AG09309 (cell line): ENCODE measurements at regions not wholly inside any gene's neighbourhood (a gene's known extent, or its start where the extent isn't known, plus 50 kb on each side); places are given as distances from the start of the nearest gene placed in this dataset.
A peak's percentile ranks its signal among the peaks of the same experiment; 100 is the strongest.

Source experiments
- DNase-seq: peaks from one replicate; pipeline ENCODE4 v3.0.0-alpha.2; 2010; ENCODE audit warnings: low read depth
- H3K4me3 ChIP-seq: 2 replicates; pipeline ENCODE4 v1.5.1; 2011; ENCODE audit warnings: mild to moderate bottlenecking, low read depth, low read length, moderate library complexity; ENCODE audit not compliant: control insufficient read depth
- TF ChIP-seq, protein P1 (sequence below): IDR thresholded peaks from 2 replicates; pipeline ENCODE4 v1.5.1; 2011; ENCODE audit warnings: mild to moderate bottlenecking, low read depth, low read length, inconsistent platforms; ENCODE audit not compliant: insufficient read depth, control insufficient read depth; ENCODE audit errors: missing control alignments

DNA sequence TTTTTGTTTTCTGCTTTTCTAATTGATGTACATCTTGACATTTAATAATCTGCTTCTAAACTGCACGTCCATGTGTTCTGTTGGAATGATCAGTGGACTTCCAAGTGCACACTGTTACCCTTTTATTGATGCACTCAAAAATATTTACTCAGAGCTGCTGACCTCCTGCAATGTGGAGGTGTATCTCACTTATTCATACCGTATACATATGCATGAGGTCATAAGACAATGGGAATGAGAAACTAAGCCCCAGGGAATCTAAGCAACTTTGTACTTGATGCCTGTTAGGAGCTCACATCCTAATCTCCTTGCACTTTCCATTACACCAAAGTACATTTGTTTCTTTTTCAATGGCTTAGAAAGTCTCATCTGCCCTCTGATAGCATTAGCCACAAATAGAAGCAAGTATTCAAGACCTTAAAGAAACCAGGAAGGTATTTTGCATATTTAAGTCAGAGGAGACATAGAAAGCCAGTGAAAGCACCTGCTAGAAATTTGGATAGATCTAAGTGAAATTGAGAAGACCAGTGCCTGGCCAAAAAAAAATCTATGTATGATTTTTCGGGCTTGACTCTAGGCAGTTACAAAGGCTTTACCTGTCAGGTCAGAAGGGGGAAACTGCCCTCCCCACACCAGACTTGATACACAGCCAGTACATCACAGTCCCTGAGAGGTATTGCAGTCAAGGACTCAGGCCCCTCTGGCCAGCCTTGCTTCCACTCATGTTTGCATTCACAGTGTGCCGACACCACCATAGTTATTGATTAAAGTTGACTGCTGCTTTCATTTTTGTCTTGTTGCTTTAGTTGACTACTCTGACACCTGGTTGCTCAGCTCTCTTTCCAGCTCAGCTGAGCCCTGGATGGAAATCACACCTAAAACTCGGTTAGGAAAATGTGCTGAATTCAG is 391.7 kb upstream of the CYRIA start:
- TF ChIP-seq, protein P1, sequence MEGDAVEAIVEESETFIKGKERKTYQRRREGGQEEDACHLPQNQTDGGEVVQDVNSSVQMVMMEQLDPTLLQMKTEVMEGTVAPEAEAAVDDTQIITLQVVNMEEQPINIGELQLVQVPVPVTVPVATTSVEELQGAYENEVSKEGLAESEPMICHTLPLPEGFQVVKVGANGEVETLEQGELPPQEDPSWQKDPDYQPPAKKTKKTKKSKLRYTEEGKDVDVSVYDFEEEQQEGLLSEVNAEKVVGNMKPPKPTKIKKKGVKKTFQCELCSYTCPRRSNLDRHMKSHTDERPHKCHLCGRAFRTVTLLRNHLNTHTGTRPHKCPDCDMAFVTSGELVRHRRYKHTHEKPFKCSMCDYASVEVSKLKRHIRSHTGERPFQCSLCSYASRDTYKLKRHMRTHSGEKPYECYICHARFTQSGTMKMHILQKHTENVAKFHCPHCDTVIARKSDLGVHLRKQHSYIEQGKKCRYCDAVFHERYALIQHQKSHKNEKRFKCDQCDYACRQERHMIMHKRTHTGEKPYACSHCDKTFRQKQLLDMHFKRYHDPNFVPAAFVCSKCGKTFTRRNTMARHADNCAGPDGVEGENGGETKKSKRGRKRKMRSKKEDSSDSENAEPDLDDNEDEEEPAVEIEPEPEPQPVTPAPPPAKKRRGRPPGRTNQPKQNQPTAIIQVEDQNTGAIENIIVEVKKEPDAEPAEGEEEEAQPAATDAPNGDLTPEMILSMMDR, result no peak
- no peak overlapping the region for H3K4me3 ChIP-seq

DNA sequence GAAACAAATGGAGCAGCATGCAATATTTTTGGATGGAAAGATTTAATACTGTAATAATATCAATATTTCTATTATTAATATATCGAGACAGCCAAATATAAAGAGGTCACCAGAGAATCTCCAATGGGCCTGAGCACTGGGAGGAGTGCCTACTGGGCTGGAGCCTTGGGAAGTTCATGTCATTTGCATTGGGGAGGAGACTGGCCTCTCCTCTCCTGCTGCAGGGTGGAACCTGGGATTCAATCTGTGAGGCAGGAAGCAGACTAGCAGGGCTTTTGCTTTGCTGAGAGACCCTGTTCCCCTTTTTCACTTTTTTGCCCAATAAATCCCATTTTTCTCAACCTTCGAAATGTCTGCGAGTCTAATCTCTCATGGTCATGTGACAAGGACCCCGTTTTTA is 390.6 kb upstream of the CYRIA start:
- no peak for DNase-seq
- no peak overlapping the region for H3K4me3 ChIP-seq
- TF ChIP-seq, protein P1, result no peak

More for the DNA sequence above, 391.7 kb upstream of the CYRIA start:
- DNase-seq, result no peak

- DNase-seq, result no peak
- no peak overlapping the region for H3K4me3 ChIP-seq
- TF ChIP-seq, protein P1, result no peak
These were observed 386.4 kb upstream of the CYRIA start for GRCh38 chr2:17052001-17052400.

- TF ChIP-seq, protein P1, result no peak
- DNase-seq, result no peak
- no peak overlapping the region for H3K4me3 ChIP-seq
These were observed 385.9 kb upstream of the CYRIA start for GRCh38 chr2:17051538-17051937.

DNA sequence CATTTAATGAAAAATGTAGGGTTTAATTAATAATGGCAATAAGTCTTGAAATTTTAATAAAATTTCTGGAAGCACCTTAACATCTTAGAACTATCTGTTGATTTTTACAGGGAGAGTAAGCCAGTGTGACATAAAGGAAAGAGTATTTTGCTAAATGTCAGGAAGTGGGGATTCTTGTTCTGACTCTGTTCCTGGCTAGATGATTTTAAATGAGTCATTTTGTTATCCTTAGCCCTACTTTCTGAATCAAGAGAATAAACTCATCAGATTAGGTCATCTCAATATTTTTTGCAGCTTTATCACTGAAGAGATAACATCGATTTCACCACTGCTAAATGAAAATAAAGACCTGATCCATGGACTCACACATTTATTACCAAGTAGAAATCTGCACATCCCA is 377.5 kb upstream of the CYRIA start:
- TF ChIP-seq, protein P1, result no peak
- DNase-seq, result peak; percentile 23
- H3K4me3 ChIP-seq, result no peak overlapping the region

DNA sequence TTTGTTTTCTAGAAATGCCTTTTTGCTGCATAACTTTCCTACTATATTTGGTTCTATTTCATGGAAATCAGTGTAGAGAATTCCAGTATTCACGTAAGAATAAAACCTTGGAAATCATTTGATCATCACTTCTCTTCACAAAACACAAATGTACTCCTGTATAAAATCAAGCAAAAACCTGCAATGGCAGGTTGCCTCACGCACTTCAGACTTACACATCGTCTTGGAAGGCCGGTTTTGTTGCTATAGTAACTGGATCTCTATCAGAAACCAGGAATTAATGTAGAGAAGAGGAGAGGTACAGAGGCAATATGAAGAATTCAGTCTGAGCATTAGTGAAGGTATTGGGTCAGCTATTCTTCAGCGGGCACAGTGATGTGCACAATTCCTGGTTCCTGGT is 370.7 kb upstream of the CYRIA start:
- no peak for DNase-seq
- no peak overlapping the region for H3K4me3 ChIP-seq
- TF ChIP-seq, protein P1, result no peak

GRCh38 chr2:17035010-17035409 is 369.4 kb upstream of the CYRIA start:
- TF ChIP-seq, protein P1, result no peak
- no peak overlapping the region for H3K4me3 ChIP-seq

More at GRCh38 chr2:17035010-17035409, 369.4 kb upstream of the CYRIA start:
- no peak for DNase-seq
